ENCODE measurements at regions not wholly inside any gene's neighbourhood (a gene's known extent, or its start where the extent isn't known, plus 50 kb on each side); places are given as distances from the start of the nearest gene placed in this dataset.
"Not testable (repeated sequence)": the region's sequence is repeated elsewhere in the genome, so short reads cannot be mapped to it uniquely, and the experiment has no call there.

GRCh38 chr14:34087571-34087970 is 136.7 kb upstream of the EGLN3 start:
- no peak for DNase-seq

- no peak for DNase-seq
These were observed 135.4 kb upstream of the EGLN3 start for GRCh38 chr14:34086223-34086757.

- DNase-seq = no peak
These were observed 134.8 kb upstream of the EGLN3 start for GRCh38 chr14:34085695-34086094.

GRCh38 chr14:34081576-34082136 is 130.8 kb upstream of the EGLN3 start:
- DNase-seq = no peak

GRCh38 chr14:34081101-34081575 is 130.3 kb upstream of the EGLN3 start:
- DNase-seq = no peak

- not testable (repeated sequence) for DNase-seq
These were observed 128.8 kb upstream of the EGLN3 start for GRCh38 chr14:34079643-34080042.

GRCh38 chr14:34078117-34078743 is 127.4 kb upstream of the EGLN3 start:
- DNase-seq = no peak

GRCh38 chr14:34075826-34076225 is 125.0 kb upstream of the EGLN3 start:
- no peak for DNase-seq

GRCh38 chr14:34075042-34075744 is 124.3 kb upstream of the EGLN3 start:
- DNase-seq = no peak

GRCh38 chr14:34072921-34073320 is 122.0 kb upstream of the EGLN3 start:
- DNase-seq = no peak

GRCh38 chr14:34072401-34072800 is 121.5 kb upstream of the EGLN3 start:
- no peak for DNase-seq

- DNase-seq = no peak
These were observed 120.1 kb upstream of the EGLN3 start for GRCh38 chr14:34070917-34071407.

- no peak for DNase-seq
These were observed 119.1 kb upstream of the EGLN3 start for GRCh38 chr14:34069854-34070582.

- no peak for DNase-seq
These were observed 116.7 kb upstream of the EGLN3 start for GRCh38 chr14:34067587-34067986.

GRCh38 chr14:34065690-34066391 is 115.0 kb upstream of the EGLN3 start:
- DNase-seq = no peak

- no peak for DNase-seq
These were observed 114.4 kb upstream of the EGLN3 start for GRCh38 chr14:34065236-34065635.

- DNase-seq = no peak
These were observed 113.5 kb upstream of the EGLN3 start for GRCh38 chr14:34064349-34064748.

- no peak for DNase-seq
These were observed 112.7 kb upstream of the EGLN3 start for GRCh38 chr14:34063470-34064164.

GRCh38 chr14:34063042-34063441 is 112.2 kb upstream of the EGLN3 start:
- DNase-seq = no peak

GRCh38 chr14:34062353-34062973 is 111.6 kb upstream of the EGLN3 start:
- no peak for DNase-seq

GRCh38 chr14:34060651-34060999 is 109.8 kb upstream of the EGLN3 start:
- no peak for DNase-seq

Data from NCI-H146 (cell line).